ENCODE measurements at regions not wholly inside any gene's neighbourhood (a gene's known extent, or its start where the extent isn't known, plus 50 kb on each side); places are given as distances from the start of the nearest gene placed in this dataset.
"Not testable (repeated sequence)": the region's sequence is repeated elsewhere in the genome, so short reads cannot be mapped to it uniquely, and the experiment has no call there.

- DNase-seq (no peak), ATAC-seq (no peak)
- intact Hi-C loops (cut with micrococcal nuclease): no loop called here
These were observed 363.3 kb downstream of the RPS6KC1 start for GRCh38 chr1:213414346-213414745.

GRCh38 chr1:213414911-213415310 lies 363.9 kb downstream of the RPS6KC1 start:
- intact Hi-C loops (cut with micrococcal nuclease): no loop called here
- ATAC-seq: no peak
- DNase-seq: no peak

- DNase-seq (no peak), ATAC-seq (no peak)
- intact Hi-C loops (cut with micrococcal nuclease): no loop called here
These were observed 364.8 kb downstream of the RPS6KC1 start for GRCh38 chr1:213415691-213416380.

GRCh38 chr1:213416461-213417224 lies 365.6 kb downstream of the RPS6KC1 start:
- no peak for DNase-seq
- intact Hi-C loops (cut with micrococcal nuclease): no loop called here
- ATAC-seq: no peak

- intact Hi-C loops (cut with micrococcal nuclease): no loop called here
These were observed 366.3 kb downstream of the RPS6KC1 start for GRCh38 chr1:213417225-213417820.

GRCh38 chr1:213417846-213418245 lies 366.8 kb downstream of the RPS6KC1 start:
- intact Hi-C loops (cut with micrococcal nuclease): no loop called here
- ATAC-seq (no peak), DNase-seq (no peak)

More at GRCh38 chr1:213417225-213417820, 366.3 kb downstream of the RPS6KC1 start:
- no peak for ATAC-seq
- DNase-seq: no peak

GRCh38 chr1:213418268-213419071 lies 367.4 kb downstream of the RPS6KC1 start:
- peak; percentile 52 for ATAC-seq
- DNase-seq: no peak
- intact Hi-C loops (cut with micrococcal nuclease): no loop called here

GRCh38 chr1:213419401-213420030 lies 368.5 kb downstream of the RPS6KC1 start:
- intact Hi-C loops (cut with micrococcal nuclease): no loop called here
- DNase-seq (no peak), ATAC-seq (peak; percentile 33)

GRCh38 chr1:213421178-213421577 lies 370.1 kb downstream of the RPS6KC1 start:
- DNase-seq; intact Hi-C loops (cut with micrococcal nuclease); ATAC-seq: not testable (repeated sequence)

- intact Hi-C loops (cut with micrococcal nuclease): no loop called here
- ATAC-seq (no peak), DNase-seq (no peak)
These were observed 372.0 kb downstream of the RPS6KC1 start for GRCh38 chr1:213423041-213423440.

GRCh38 chr1:213423605-213424004 lies 372.6 kb downstream of the RPS6KC1 start:
- intact Hi-C loops (cut with micrococcal nuclease): no loop called here

GRCh38 chr1:213425376-213426030 lies 374.5 kb downstream of the RPS6KC1 start:
- intact Hi-C loops (cut with micrococcal nuclease): no loop called here
- ATAC-seq: no peak
- DNase-seq: no peak

More at GRCh38 chr1:213423605-213424004, 372.6 kb downstream of the RPS6KC1 start:
- no peak for DNase-seq
- ATAC-seq: no peak

GRCh38 chr1:213429642-213430041 lies 378.6 kb downstream of the RPS6KC1 start:
- ATAC-seq (no peak), DNase-seq (no peak)
- intact Hi-C loops (cut with micrococcal nuclease): no loop called here

- DNase-seq: no peak
- ATAC-seq: no peak
- intact Hi-C loops (cut with micrococcal nuclease): no loop called here
These were observed 384.7 kb downstream of the RPS6KC1 start for GRCh38 chr1:213435715-213436114.

GRCh38 chr1:213438339-213438738 lies 387.3 kb downstream of the RPS6KC1 start:
- intact Hi-C loops (cut with micrococcal nuclease): no loop called here
- ATAC-seq (no peak), DNase-seq (no peak)

- ATAC-seq (no peak), DNase-seq (no peak)
- intact Hi-C loops (cut with micrococcal nuclease): no loop called here
These were observed 388.7 kb downstream of the RPS6KC1 start for GRCh38 chr1:213439703-213440102.

GRCh38 chr1:213440766-213441165 lies 389.7 kb downstream of the RPS6KC1 start:
- DNase-seq (no peak), ATAC-seq (no peak)
- intact Hi-C loops (cut with micrococcal nuclease): no loop called here

- intact Hi-C loops (cut with micrococcal nuclease): no loop called here
- ATAC-seq (no peak), DNase-seq (no peak)
These were observed 392.4 kb downstream of the RPS6KC1 start for GRCh38 chr1:213443415-213443814.

- DNase-seq (no peak), ATAC-seq (no peak)
- intact Hi-C loops (cut with micrococcal nuclease): no loop called here
These were observed 393.2 kb downstream of the RPS6KC1 start for GRCh38 chr1:213444224-213444623.

Measured in left ventricle myocardium superior (tissue), 1 donor.